ENCODE measurements at regions not wholly inside any gene's neighbourhood (a gene's known extent, or its start where the extent isn't known, plus 50 kb on each side); places are given as distances from the start of the nearest gene placed in this dataset.

- DNase-seq = no peak
- peaks cover 17% of the 10 kb centered on the region for H3K4me1 Mint-ChIP-seq
- no peaks in the 10 kb centered on the region for H3K9me3 Mint-ChIP-seq
- no peaks in the 10 kb centered on the region for H3K36me3 Mint-ChIP-seq (ENCODE audit: low read depth)
- no peaks in the 10 kb centered on the region for H3K27me3 Mint-ChIP-seq (ENCODE audit: low read depth, poor library complexity)
- TF ChIP-seq CTCF (IDR thresholded peaks at IDR 0.05) = no peak
- H3K27ac Mint-ChIP-seq = no peak overlapping the region
- no peak overlapping the region for H3K4me3 Mint-ChIP-seq
Observed at GRCh38 chr12:91931111-91931510, 214.5 kb downstream of the BTG1 start.

- H3K27ac Mint-ChIP-seq = no peak overlapping the region
- TF ChIP-seq CTCF (IDR thresholded peaks at IDR 0.05) = no peak
- DNase-seq = no peak
- H3K36me3 Mint-ChIP-seq (ENCODE audit: low read depth) = peaks cover 4% of the 10 kb centered on the region
- no peaks in the 10 kb centered on the region for H3K27me3 Mint-ChIP-seq (ENCODE audit: low read depth, poor library complexity)
- no peak overlapping the region for H3K4me3 Mint-ChIP-seq
- H3K9me3 Mint-ChIP-seq = peaks cover under 1% of the 10 kb centered on the region
- H3K4me1 Mint-ChIP-seq = no peaks in the 10 kb centered on the region
Observed at GRCh38 chr12:91928501-91928900, 217.1 kb downstream of the BTG1 start.

- Mint-ChIP-seq H3K4me3 (no peak overlapping the region), H3K27me3 (ENCODE audit: low read depth, poor library complexity) (no peaks in the 10 kb centered on the region), H3K36me3 (ENCODE audit: low read depth) (peaks cover 4% of the 10 kb centered on the region), H3K4me1 (peaks cover 2% of the 10 kb centered on the region), H3K9me3 (peaks cover 7% of the 10 kb centered on the region), H3K27ac (no peak overlapping the region)
- no peak for TF ChIP-seq CTCF (IDR thresholded peaks at IDR 0.05)
- DNase-seq = no peak
Observed at GRCh38 chr12:91926848-91927247, 218.8 kb downstream of the BTG1 start.

- peaks cover 20% of the 10 kb centered on the region for H3K4me1 Mint-ChIP-seq
- H3K27ac Mint-ChIP-seq = no peak overlapping the region
- H3K36me3 Mint-ChIP-seq (ENCODE audit: low read depth) = peaks cover 4% of the 10 kb centered on the region
- TF ChIP-seq CTCF (IDR thresholded peaks at IDR 0.05) = no peak
- DNase-seq = no peak
- H3K9me3 Mint-ChIP-seq = peaks cover 7% of the 10 kb centered on the region
- H3K27me3 Mint-ChIP-seq (ENCODE audit: low read depth, poor library complexity) = no peaks in the 10 kb centered on the region
- H3K4me3 Mint-ChIP-seq = no peak overlapping the region
Observed at GRCh38 chr12:91924827-91925226, 220.8 kb downstream of the BTG1 start.

GRCh38 chr12:91923864-91924263 lies 221.8 kb downstream of the BTG1 start:
- Mint-ChIP-seq H3K9me3 (peaks cover 7% of the 10 kb centered on the region), H3K27me3 (ENCODE audit: low read depth, poor library complexity) (peaks cover 3% of the 10 kb centered on the region), H3K4me1 (peaks cover 20% of the 10 kb centered on the region), H3K36me3 (ENCODE audit: low read depth) (peaks cover 4% of the 10 kb centered on the region), H3K27ac (no peak overlapping the region), H3K4me3 (no peak overlapping the region)
- no peak for TF ChIP-seq CTCF (IDR thresholded peaks at IDR 0.05)
- no peak for DNase-seq

GRCh38 chr12:91922674-91923073 lies 223.0 kb downstream of the BTG1 start:
- Mint-ChIP-seq H3K9me3 (peaks cover 7% of the 10 kb centered on the region), H3K27me3 (ENCODE audit: low read depth, poor library complexity) (peaks cover 4% of the 10 kb centered on the region), H3K36me3 (ENCODE audit: low read depth) (peaks cover 4% of the 10 kb centered on the region), H3K4me1 (peaks cover 20% of the 10 kb centered on the region), H3K4me3 (no peak overlapping the region), H3K27ac (no peak overlapping the region)
- TF ChIP-seq CTCF (IDR thresholded peaks at IDR 0.05) = no peak
- DNase-seq = no peak

Data from nephron progenitor cell (in vitro differentiated cells).